Gastroesophageal sphincter (tissue), 3 donors: ENCODE measurements at regions not wholly inside any gene's neighbourhood (a gene's known extent, or its start where the extent isn't known, plus 50 kb on each side); places are given as distances from the start of the nearest gene placed in this dataset.

ENCODE experiments used
- CTCF ChIP-seq, 4 experiments: fragments of 200-600 bp in 2 of 4; fragments of 450-650 bp in 2 of 4; sonication (generic) in 1 of 4; IDR thresholded peaks; one replicate each; pipeline ENCODE4 v1.5.1; 2017 to 2019; ENCODE audit warnings: antibody characterized with exemption in 4 of 4, mild to moderate bottlenecking in 2 of 4, moderate library complexity in 2 of 4
- EP300 ChIP-seq: sonication (generic); formaldehyde crosslinking; IDR thresholded peaks from one replicate; pipeline ENCODE4 v1.6.1; 2017; ENCODE audit warnings: antibody characterized with exemption, mild to moderate bottlenecking
- POLR2A ChIP-seq, 2 donors: fragments of 450-650 bp; IDR thresholded peaks; one replicate each; pipeline ENCODE4 v1.6.1; 2017; ENCODE audit warnings: antibody characterized with exemption in 2 of 2, mild to moderate bottlenecking in 2 of 2, moderate library complexity in 1 of 2
- POLR2AphosphoS5 ChIP-seq: sonication (generic); formaldehyde crosslinking; IDR thresholded peaks from one replicate; pipeline ENCODE4 v1.6.1; 2017; ENCODE audit warnings: antibody characterized with exemption

GRCh38 chr4:121270389-121270788, 106.3 kb upstream of the TNIP3 start:
- no peak for TF ChIP-seq CTCF (IDR thresholded peaks at IDR 0.05)
- no peak for TF ChIP-seq POLR2A (IDR thresholded peaks at IDR 0.05)
- no peak for TF ChIP-seq POLR2AphosphoS5
- no peak for TF ChIP-seq EP300
